Effector memory CD4-positive, alpha-beta T cell (primary cell): ENCODE measurements at regions not wholly inside any gene's neighbourhood (a gene's known extent, or its start where the extent isn't known, plus 50 kb on each side); places are given as distances from the start of the nearest gene placed in this dataset.

Experiments used
- DNase-seq, 3 donors: peaks; one replicate each; pipeline ENCODE4 v3.0.0-alpha.2; 2020
- H3K27ac ChIP-seq: 2 replicates; pipeline ENCODE4 v1.7.0; 2013; ENCODE audit warnings: mild to moderate bottlenecking, low read length, moderate library complexity; ENCODE audit not compliant: insufficient read depth, poor library complexity, severe bottlenecking
- H3K27me3 ChIP-seq: replicated peaks from 2 replicates; pipeline ENCODE4 v1.7.0; 2013; ENCODE audit warnings: mild to moderate bottlenecking, low read length; ENCODE audit not compliant: insufficient read depth, control insufficient read depth, poor library complexity, severe bottlenecking
- H3K36me3 ChIP-seq: 2 replicates; pipeline ENCODE4 v1.7.0; 2013; ENCODE audit warnings: mild to moderate bottlenecking, low read length, moderate library complexity; ENCODE audit not compliant: control insufficient read depth, insufficient read depth
- H3K4me1 ChIP-seq: 2 replicates; pipeline ENCODE4 v1.7.0; 2013; ENCODE audit warnings: low read length, mild to moderate bottlenecking; ENCODE audit not compliant: control insufficient read depth, insufficient read depth, poor library complexity, severe bottlenecking
- H3K4me3 ChIP-seq: 2 replicates; pipeline ENCODE4 v1.7.0; 2013; ENCODE audit warnings: low read length, low read depth, mild to moderate bottlenecking; ENCODE audit not compliant: insufficient read depth, poor library complexity, severe bottlenecking
- H3K9me3 ChIP-seq: 2 replicates; pipeline ENCODE4 v1.7.0; 2013; ENCODE audit warnings: mild to moderate bottlenecking, low read length, moderate library complexity; ENCODE audit not compliant: control insufficient read depth

GRCh38 chr10:33074443-33074842 is 116.4 kb upstream of the ITGB1 start:
- Histone ChIP-seq H3K9me3 (no peaks in the 10 kb centered on the region), H3K36me3 (peaks cover 4% of the 10 kb centered on the region), H3K4me1 (no peaks in the 10 kb centered on the region), H3K27ac (no peak overlapping the region), H3K27me3 (no peaks in the 10 kb centered on the region), H3K4me3 (no peak overlapping the region)
- DNase-seq: no peak

- Histone ChIP-seq H3K27ac (no peak overlapping the region), H3K36me3 (peaks cover 4% of the 10 kb centered on the region), H3K4me1 (no peaks in the 10 kb centered on the region), H3K27me3 (no peaks in the 10 kb centered on the region), H3K9me3 (no peaks in the 10 kb centered on the region), H3K4me3 (no peak overlapping the region)
- no peak for DNase-seq
Observed at GRCh38 chr10:33073641-33074415, 115.8 kb upstream of the ITGB1 start.

DNA sequence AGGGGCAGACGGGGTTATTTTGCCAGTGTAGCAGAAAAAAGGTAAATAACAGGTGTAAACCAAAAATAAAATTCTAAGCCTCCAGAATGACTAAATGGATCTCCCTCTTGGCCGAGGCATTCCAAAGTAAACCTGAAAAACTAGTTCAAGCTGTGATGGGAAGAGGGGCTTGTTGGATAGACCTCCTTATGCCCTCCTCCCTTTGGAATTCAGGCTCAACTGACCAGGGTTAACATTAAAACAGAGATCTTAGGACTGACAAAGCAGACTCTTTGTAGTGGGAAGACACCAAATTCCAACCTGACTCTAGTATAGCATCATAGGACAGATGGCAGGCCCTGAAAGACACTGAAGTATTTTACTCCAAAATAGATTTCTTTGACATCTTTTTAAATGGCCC is 113.8 kb upstream of the ITGB1 start:
- H3K36me3 ChIP-seq: peaks cover 4% of the 10 kb centered on the region
- no peaks in the 10 kb centered on the region for H3K27me3 ChIP-seq
- H3K4me3 ChIP-seq: no peak overlapping the region
- H3K4me1 ChIP-seq: no peaks in the 10 kb centered on the region
- no peaks in the 10 kb centered on the region for H3K9me3 ChIP-seq
- H3K27ac ChIP-seq: no peak overlapping the region
- no peak for DNase-seq

DNA sequence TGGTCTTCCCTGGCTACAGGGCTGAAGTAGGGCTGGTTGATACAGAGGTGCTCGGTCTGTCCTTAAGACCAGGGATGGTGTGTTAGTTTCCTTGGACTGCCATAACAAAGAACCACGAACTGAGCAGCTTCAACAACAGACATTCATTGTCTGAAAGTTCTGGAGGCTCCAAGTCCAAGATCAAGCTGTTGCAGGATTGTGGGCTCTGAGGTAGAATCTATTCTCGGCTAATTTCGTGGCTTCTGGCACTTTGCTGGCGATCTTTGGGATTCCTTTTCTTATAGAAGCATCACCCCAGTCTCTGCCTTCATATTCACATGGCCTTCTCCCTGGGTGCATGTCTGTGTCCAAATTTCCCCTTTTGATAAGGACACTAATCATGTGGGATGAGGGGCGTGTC is 112.1 kb upstream of the ITGB1 start:
- no peaks in the 10 kb centered on the region for H3K36me3 ChIP-seq
- H3K4me1 ChIP-seq: no peaks in the 10 kb centered on the region
- H3K4me3 ChIP-seq: no peak overlapping the region
- H3K9me3 ChIP-seq: no peaks in the 10 kb centered on the region
- H3K27me3 ChIP-seq: no peaks in the 10 kb centered on the region
- DNase-seq: no peak
- no peak overlapping the region for H3K27ac ChIP-seq

- Histone ChIP-seq H3K36me3 (no peaks in the 10 kb centered on the region), H3K4me1 (no peaks in the 10 kb centered on the region), H3K27ac (no peak overlapping the region), H3K27me3 (no peaks in the 10 kb centered on the region), H3K9me3 (no peaks in the 10 kb centered on the region), H3K4me3 (no peak overlapping the region)
- no peak for DNase-seq
Observed at GRCh38 chr10:33067917-33068316, 109.9 kb upstream of the ITGB1 start.

GRCh38 chr10:33067481-33067880 is 109.5 kb upstream of the ITGB1 start:
- no peaks in the 10 kb centered on the region for H3K36me3 ChIP-seq
- H3K27me3 ChIP-seq: no peaks in the 10 kb centered on the region
- H3K9me3 ChIP-seq: no peaks in the 10 kb centered on the region
- DNase-seq: no peak
- no peak overlapping the region for H3K27ac ChIP-seq
- H3K4me1 ChIP-seq: no peaks in the 10 kb centered on the region
- no peak overlapping the region for H3K4me3 ChIP-seq

DNA sequence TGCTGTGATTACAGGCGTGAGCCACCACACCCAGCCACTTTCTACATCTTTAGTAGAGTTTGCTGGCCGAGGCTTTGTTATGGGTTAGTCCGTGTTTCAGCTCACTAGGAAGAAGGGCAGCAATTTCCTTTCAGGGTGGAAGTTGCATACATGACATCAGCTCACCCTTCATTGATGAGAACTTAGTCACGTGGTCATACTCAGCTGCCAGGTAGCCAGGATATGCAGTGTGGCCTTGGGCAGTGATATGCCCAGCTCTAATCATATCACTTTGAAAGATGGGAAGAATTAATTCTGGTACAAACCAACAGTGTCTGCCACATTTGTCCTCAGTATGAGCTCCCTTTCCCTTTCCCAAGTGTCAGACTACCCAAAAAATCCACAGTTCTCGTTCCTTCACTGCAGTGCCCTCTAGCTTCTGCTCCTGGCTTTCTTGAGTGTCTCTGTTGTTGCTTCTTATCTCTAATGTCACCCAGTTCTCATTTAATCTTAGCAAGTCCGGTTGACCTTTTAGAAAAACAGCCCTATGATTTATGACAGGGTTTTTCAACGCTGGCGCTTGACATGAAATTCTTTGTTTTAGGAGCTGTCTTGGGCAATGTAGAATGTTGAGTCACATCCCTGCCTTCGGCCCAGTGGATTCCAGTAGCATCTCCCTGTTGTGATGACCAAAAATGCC is 108.7 kb upstream of the ITGB1 start:
- Histone ChIP-seq H3K4me3 (no peak overlapping the region), H3K4me1 (no peaks in the 10 kb centered on the region), H3K9me3 (no peaks in the 10 kb centered on the region), H3K27me3 (no peaks in the 10 kb centered on the region), H3K36me3 (no peaks in the 10 kb centered on the region), H3K27ac (no peak overlapping the region)
- DNase-seq: no peak

- no peaks in the 10 kb centered on the region for H3K9me3 ChIP-seq
- no peaks in the 10 kb centered on the region for H3K4me1 ChIP-seq
- H3K27me3 ChIP-seq: no peaks in the 10 kb centered on the region
- no peak for DNase-seq
- no peaks in the 10 kb centered on the region for H3K36me3 ChIP-seq
- no peak overlapping the region for H3K4me3 ChIP-seq
- H3K27ac ChIP-seq: no peak overlapping the region
Observed at GRCh38 chr10:33065111-33065510, 107.1 kb upstream of the ITGB1 start.

DNA sequence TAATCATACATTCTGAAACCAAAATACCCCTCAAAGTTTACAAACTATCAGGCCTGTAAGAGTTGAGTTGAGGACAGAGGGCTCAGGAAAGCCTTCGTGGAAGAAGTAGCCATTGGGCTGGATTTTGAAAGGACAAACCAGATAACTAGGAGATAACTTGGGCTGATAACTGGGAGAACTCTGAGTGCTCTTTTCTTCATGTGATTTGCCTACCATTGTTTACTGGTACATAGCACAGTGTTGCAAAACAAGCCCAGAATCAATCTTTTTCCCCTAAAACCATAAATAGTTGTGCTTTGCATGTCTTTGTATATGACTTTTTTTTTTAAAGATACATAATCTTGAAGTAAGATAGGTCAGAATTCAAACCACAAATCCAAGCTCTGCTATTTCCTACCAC is 106.7 kb upstream of the ITGB1 start:
- Histone ChIP-seq H3K36me3 (no peaks in the 10 kb centered on the region), H3K27me3 (no peaks in the 10 kb centered on the region), H3K27ac (no peak overlapping the region), H3K4me1 (no peaks in the 10 kb centered on the region), H3K9me3 (no peaks in the 10 kb centered on the region), H3K4me3 (no peak overlapping the region)
- DNase-seq: no peak

- H3K9me3 ChIP-seq: no peaks in the 10 kb centered on the region
- no peak overlapping the region for H3K27ac ChIP-seq
- H3K36me3 ChIP-seq: no peaks in the 10 kb centered on the region
- H3K4me1 ChIP-seq: peaks cover 4% of the 10 kb centered on the region
- no peaks in the 10 kb centered on the region for H3K27me3 ChIP-seq
- no peak for DNase-seq
- no peak overlapping the region for H3K4me3 ChIP-seq
Observed at GRCh38 chr10:33057620-33058019, 99.6 kb upstream of the ITGB1 start.
